ENCODE measurements at regions not wholly inside any gene's neighbourhood (a gene's known extent, or its start where the extent isn't known, plus 50 kb on each side); places are given as distances from the start of the nearest gene placed in this dataset.
"Not testable (repeated sequence)": the region's sequence is repeated elsewhere in the genome, so short reads cannot be mapped to it uniquely, and the experiment has no call there.

- H3K36me3 Mint-ChIP-seq (ENCODE audit: unreplicated experiment), result no peaks in the 10 kb centered on the region
- H3K4me1 Mint-ChIP-seq (ENCODE audit: low read depth, unreplicated experiment), result no peaks in the 10 kb centered on the region
- H3K27ac Mint-ChIP-seq (ENCODE audit: unreplicated experiment), result no peak overlapping the region
- no peaks in the 10 kb centered on the region for H3K9me3 Mint-ChIP-seq (ENCODE audit: unreplicated experiment)
- TF ChIP-seq CTCF (IDR thresholded peaks at IDR 0.05; ENCODE audit: partially characterized antibody, unreplicated experiment), result no peak
- no peak for DNase-seq
- H3K4me3 Mint-ChIP-seq (ENCODE audit: unreplicated experiment), result no peak overlapping the region
- peaks cover 4% of the 10 kb centered on the region for H3K27me3 Mint-ChIP-seq (ENCODE audit: unreplicated experiment)
Measured at GRCh38 chr3:74003734-74004133, 379.0 kb upstream of the PDZRN3 start.

GRCh38 chr3:74001436-74001835 lies 376.7 kb upstream of the PDZRN3 start:
- H3K9me3 Mint-ChIP-seq (ENCODE audit: unreplicated experiment), result no peaks in the 10 kb centered on the region
- no peak for TF ChIP-seq CTCF (IDR thresholded peaks at IDR 0.05; ENCODE audit: partially characterized antibody, unreplicated experiment)

GRCh38 chr3:74000725-74001124 lies 376.0 kb upstream of the PDZRN3 start:
- Mint-ChIP-seq H3K9me3 (ENCODE audit: unreplicated experiment) (no peaks in the 10 kb centered on the region), H3K4me1 (ENCODE audit: low read depth, unreplicated experiment) (no peaks in the 10 kb centered on the region), H3K4me3 (ENCODE audit: unreplicated experiment) (no peak overlapping the region), H3K27ac (ENCODE audit: unreplicated experiment) (no peak overlapping the region), H3K36me3 (ENCODE audit: unreplicated experiment) (no peaks in the 10 kb centered on the region), H3K27me3 (ENCODE audit: unreplicated experiment) (peaks cover 4% of the 10 kb centered on the region)
- no peak for TF ChIP-seq CTCF (IDR thresholded peaks at IDR 0.05; ENCODE audit: partially characterized antibody, unreplicated experiment)
- DNase-seq, result no peak

More at GRCh38 chr3:74001436-74001835, 376.7 kb upstream of the PDZRN3 start:
- Mint-ChIP-seq H3K36me3 (ENCODE audit: unreplicated experiment) (no peaks in the 10 kb centered on the region), H3K4me3 (ENCODE audit: unreplicated experiment) (no peak overlapping the region), H3K4me1 (ENCODE audit: low read depth, unreplicated experiment) (no peaks in the 10 kb centered on the region), H3K27me3 (ENCODE audit: unreplicated experiment) (peaks cover 4% of the 10 kb centered on the region), H3K27ac (ENCODE audit: unreplicated experiment) (no peak overlapping the region)
- DNase-seq, result no peak

- Mint-ChIP-seq H3K36me3 (ENCODE audit: unreplicated experiment) (no peaks in the 10 kb centered on the region), H3K27ac (ENCODE audit: unreplicated experiment) (no peak overlapping the region), H3K4me3 (ENCODE audit: unreplicated experiment) (no peak overlapping the region), H3K27me3 (ENCODE audit: unreplicated experiment) (peaks cover 4% of the 10 kb centered on the region), H3K9me3 (ENCODE audit: unreplicated experiment) (no peaks in the 10 kb centered on the region), H3K4me1 (ENCODE audit: low read depth, unreplicated experiment) (no peaks in the 10 kb centered on the region)
- no peak for TF ChIP-seq CTCF (IDR thresholded peaks at IDR 0.05; ENCODE audit: partially characterized antibody, unreplicated experiment)
- DNase-seq, result no peak
Measured at GRCh38 chr3:73999501-73999900, 374.8 kb upstream of the PDZRN3 start.

GRCh38 chr3:73990691-73991090 lies 365.9 kb upstream of the PDZRN3 start:
- H3K4me1 Mint-ChIP-seq (ENCODE audit: low read depth, unreplicated experiment); DNase-seq; H3K27me3 Mint-ChIP-seq (ENCODE audit: unreplicated experiment); H3K36me3 Mint-ChIP-seq (ENCODE audit: unreplicated experiment); H3K9me3 Mint-ChIP-seq (ENCODE audit: unreplicated experiment); H3K27ac Mint-ChIP-seq (ENCODE audit: unreplicated experiment); H3K4me3 Mint-ChIP-seq (ENCODE audit: unreplicated experiment): not testable (repeated sequence)

- Mint-ChIP-seq H3K27ac (ENCODE audit: unreplicated experiment) (no peak overlapping the region), H3K4me3 (ENCODE audit: unreplicated experiment) (no peak overlapping the region), H3K27me3 (ENCODE audit: unreplicated experiment) (no peaks in the 10 kb centered on the region), H3K36me3 (ENCODE audit: unreplicated experiment) (no peaks in the 10 kb centered on the region), H3K4me1 (ENCODE audit: low read depth, unreplicated experiment) (no peaks in the 10 kb centered on the region), H3K9me3 (ENCODE audit: unreplicated experiment) (no peaks in the 10 kb centered on the region)
- no peak for DNase-seq
- TF ChIP-seq CTCF (IDR thresholded peaks at IDR 0.05; ENCODE audit: partially characterized antibody, unreplicated experiment), result no peak
Measured at GRCh38 chr3:73966733-73967132, 342.0 kb upstream of the PDZRN3 start.
